ENCODE measurements at regions not wholly inside any gene's neighbourhood (a gene's known extent, or its start where the extent isn't known, plus 50 kb on each side); places are given as distances from the start of the nearest gene placed in this dataset.

GRCh38 chr21:15676935-15677334, 52.8 kb upstream of the USP25 start:
- no peak for DNase-seq
- Histone ChIP-seq H3K4me3 (no peak overlapping the region), H3K36me3 (no peaks in the 10 kb centered on the region), H3K27me3 (no peaks in the 10 kb centered on the region), H3K9me3 (no peaks in the 10 kb centered on the region), H3K9ac (ENCODE audit: low read depth in 2 of 2, low read length in 2 of 2) (no peak overlapping the region), H3K27ac (no peak overlapping the region), H3K4me1 (no peaks in the 10 kb centered on the region)
- TF ChIP-seq, protein P1, sequence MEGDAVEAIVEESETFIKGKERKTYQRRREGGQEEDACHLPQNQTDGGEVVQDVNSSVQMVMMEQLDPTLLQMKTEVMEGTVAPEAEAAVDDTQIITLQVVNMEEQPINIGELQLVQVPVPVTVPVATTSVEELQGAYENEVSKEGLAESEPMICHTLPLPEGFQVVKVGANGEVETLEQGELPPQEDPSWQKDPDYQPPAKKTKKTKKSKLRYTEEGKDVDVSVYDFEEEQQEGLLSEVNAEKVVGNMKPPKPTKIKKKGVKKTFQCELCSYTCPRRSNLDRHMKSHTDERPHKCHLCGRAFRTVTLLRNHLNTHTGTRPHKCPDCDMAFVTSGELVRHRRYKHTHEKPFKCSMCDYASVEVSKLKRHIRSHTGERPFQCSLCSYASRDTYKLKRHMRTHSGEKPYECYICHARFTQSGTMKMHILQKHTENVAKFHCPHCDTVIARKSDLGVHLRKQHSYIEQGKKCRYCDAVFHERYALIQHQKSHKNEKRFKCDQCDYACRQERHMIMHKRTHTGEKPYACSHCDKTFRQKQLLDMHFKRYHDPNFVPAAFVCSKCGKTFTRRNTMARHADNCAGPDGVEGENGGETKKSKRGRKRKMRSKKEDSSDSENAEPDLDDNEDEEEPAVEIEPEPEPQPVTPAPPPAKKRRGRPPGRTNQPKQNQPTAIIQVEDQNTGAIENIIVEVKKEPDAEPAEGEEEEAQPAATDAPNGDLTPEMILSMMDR (IDR thresholded peaks at IDR 0.05), result no peak
- intact Hi-C loops (cut with DNase I), result no loop called here

- H3K27me3 ChIP-seq, result no peaks in the 10 kb centered on the region
- intact Hi-C loops (cut with DNase I), result no loop called here
- no peak overlapping the region for H3K9ac ChIP-seq (ENCODE audit: low read depth in 2 of 2, low read length in 2 of 2)
Observed at GRCh38 chr21:15679630-15680029, 50.2 kb upstream of the USP25 start.

More at GRCh38 chr21:15679630-15680029, 50.2 kb upstream of the USP25 start:
- TF ChIP-seq, protein P1 (IDR thresholded peaks at IDR 0.05), result no peak
- DNase-seq, result no peak
- Histone ChIP-seq H3K4me3 (no peak overlapping the region), H3K9me3 (no peaks in the 10 kb centered on the region), H3K27ac (no peak overlapping the region), H3K4me1 (no peaks in the 10 kb centered on the region), H3K36me3 (no peaks in the 10 kb centered on the region)

Measured in colonic mucosa (tissue), 4 donors.